ENCODE measurements at regions not wholly inside any gene's neighbourhood (a gene's known extent, or its start where the extent isn't known, plus 50 kb on each side); places are given as distances from the start of the nearest gene placed in this dataset.

GRCh38 chr1:79726911-79727310 is 720.4 kb upstream of the ADGRL4 start:
- intact Hi-C loops (cut with micrococcal nuclease; ENCODE audit: unreplicated experiment) = no loop called here
- Histone ChIP-seq H3K27ac (ENCODE audit: extremely low read length, insufficient read depth, low read length) (no peak overlapping the region), H3K36me3 (replicated peaks in 1 of 2; ENCODE audit: control insufficient read depth in 1 of 2, insufficient read depth in 2 of 2, low read length in 2 of 2) (no peaks in the 10 kb centered on the region), H3K4me3 (replicated peaks in 1 of 3; ENCODE audit: insufficient read depth in 1 of 3, low read depth in 2 of 3, low read length in 3 of 3) (no peak overlapping the region), H3K4me2 (ENCODE audit: low read depth, low read length) (no peak overlapping the region), H2AFZ (ENCODE audit: low read length) (no peak overlapping the region), H4K20me1 (ENCODE audit: insufficient read depth, low read length) (no peaks in the 10 kb centered on the region), H3K79me2 (ENCODE audit: insufficient read depth, low read length) (no peaks in the 10 kb centered on the region), H3K4me1 (ENCODE audit: insufficient read depth, low read length) (no peaks in the 10 kb centered on the region), H3K9me3 (ENCODE audit: low read length) (peaks cover 77% of the 10 kb centered on the region), H3K27me3 (ENCODE audit: control insufficient read depth in 1 of 2, insufficient read depth in 2 of 2, low read length in 2 of 2) (no peaks in the 10 kb centered on the region), H3K9ac (ENCODE audit: insufficient read depth, low read depth, low read length) (no peak overlapping the region)
- TF ChIP-seq HOXA3 (CRISPR knock-in tag; IDR thresholded peaks at IDR 0.05) (no peak), ZNF607 (CRISPR knock-in tag; IDR thresholded peaks at IDR 0.05; ENCODE audit: borderline replicate concordance) (no peak), ARID5B (CRISPR knock-in tag; IDR thresholded peaks at IDR 0.05) (no peak), MTA1 (CRISPR knock-in tag; IDR thresholded peaks at IDR 0.05; ENCODE audit: borderline replicate concordance) (no peak), ZNF629 (CRISPR knock-in tag; conservative IDR thresholded peaks at IDR 0.05) (no peak), SRSF4 (IDR thresholded peaks at IDR 0.05; ENCODE audit: low read depth, low read length, poor library complexity, severe bottlenecking) (no peak)
- ChIA-PET CTCF (ENCODE audit: low intra/inter-chr PET ratio, low total read pairs) (no interaction called here), POLR2A (no interaction called here)
- no peak for FAIRE-seq
- no peak for DNase-seq (ENCODE audit: low spot score)
- WGBS (ENCODE audit: low lambda C conversion rate) = 0% methylated on average over 2 of the region's 2 CpGs
- no TSS peak for BruUV-seq (replicated peaks)
- no peak for ATAC-seq
- in situ Hi-C loops (cut with HindIII; ENCODE audit: extremely low pct_ligation_motif_present, low pct_unique_long_range_greater_than_20kb) = no loop called here

Measured in HepG2 (cell line).